Endothelial cell (in vitro differentiated cells): ENCODE measurements at regions not wholly inside any gene's neighbourhood (a gene's known extent, or its start where the extent isn't known, plus 50 kb on each side); places are given as distances from the start of the nearest gene placed in this dataset.

Experiments
- DNase-seq: peaks from one replicate; pipeline ENCODE4 v3.0.0; 2021; ENCODE audit warnings: low spot score
- H3K27ac Mint-ChIP-seq: one replicate; pipeline ENCODE4 v1.8.0; 2021; ENCODE audit warnings: mixed read lengths, inconsistent platforms; ENCODE audit not compliant: unreplicated experiment
- H3K27me3 Mint-ChIP-seq: one replicate; pipeline ENCODE4 v1.8.0; 2021; ENCODE audit warnings: mild to moderate bottlenecking, moderate library complexity, mixed read lengths, inconsistent platforms; ENCODE audit not compliant: unreplicated experiment
- H3K36me3 Mint-ChIP-seq: one replicate; pipeline ENCODE4 v1.8.0; 2021; ENCODE audit warnings: mild to moderate bottlenecking, low read depth, mixed read lengths, inconsistent platforms; ENCODE audit not compliant: unreplicated experiment
- H3K4me1 Mint-ChIP-seq: one replicate; pipeline ENCODE4 v1.8.0; 2021; ENCODE audit warnings: mild to moderate bottlenecking, mixed read lengths, inconsistent platforms; ENCODE audit not compliant: unreplicated experiment
- H3K4me3 Mint-ChIP-seq: one replicate; pipeline ENCODE4 v1.8.0; 2021; ENCODE audit warnings: mild to moderate bottlenecking, mixed read lengths, inconsistent platforms; ENCODE audit not compliant: unreplicated experiment
- H3K9me3 Mint-ChIP-seq: one replicate; pipeline ENCODE4 v1.8.0; 2021; ENCODE audit warnings: mixed read lengths, inconsistent platforms; ENCODE audit not compliant: unreplicated experiment
- CTCF ChIP-seq: fragments of 200-600 bp; sonication (generic); IDR thresholded peaks from one replicate; pipeline ENCODE4 v1.5.0; 2021; ENCODE audit warnings: antibody characterized with exemption; ENCODE audit not compliant: unreplicated experiment

- no peaks in the 10 kb centered on the region for H3K9me3 Mint-ChIP-seq
- TF ChIP-seq CTCF, result no peak
- peaks cover 3% of the 10 kb centered on the region for H3K27me3 Mint-ChIP-seq
- no peak overlapping the region for H3K27ac Mint-ChIP-seq
- H3K36me3 Mint-ChIP-seq, result no peaks in the 10 kb centered on the region
- H3K4me3 Mint-ChIP-seq, result no peak overlapping the region
- DNase-seq, result no peak
- H3K4me1 Mint-ChIP-seq, result no peaks in the 10 kb centered on the region
Measured at GRCh38 chr3:61414456-61414855, 146.9 kb upstream of the PTPRG start.

GRCh38 chr3:61415201-61415600, 146.2 kb upstream of the PTPRG start:
- TF ChIP-seq CTCF, result no peak
- Mint-ChIP-seq H3K27me3 (peaks cover 3% of the 10 kb centered on the region), H3K27ac (no peak overlapping the region), H3K4me3 (no peak overlapping the region), H3K4me1 (no peaks in the 10 kb centered on the region), H3K36me3 (no peaks in the 10 kb centered on the region), H3K9me3 (no peaks in the 10 kb centered on the region)
- no peak for DNase-seq

- Mint-ChIP-seq H3K4me1 (no peaks in the 10 kb centered on the region), H3K36me3 (no peaks in the 10 kb centered on the region), H3K4me3 (no peak overlapping the region), H3K9me3 (no peaks in the 10 kb centered on the region), H3K27me3 (peaks cover 1% of the 10 kb centered on the region), H3K27ac (no peak overlapping the region)
- DNase-seq, result no peak
- TF ChIP-seq CTCF, result no peak
Measured at GRCh38 chr3:61416618-61417017, 144.8 kb upstream of the PTPRG start.

DNA sequence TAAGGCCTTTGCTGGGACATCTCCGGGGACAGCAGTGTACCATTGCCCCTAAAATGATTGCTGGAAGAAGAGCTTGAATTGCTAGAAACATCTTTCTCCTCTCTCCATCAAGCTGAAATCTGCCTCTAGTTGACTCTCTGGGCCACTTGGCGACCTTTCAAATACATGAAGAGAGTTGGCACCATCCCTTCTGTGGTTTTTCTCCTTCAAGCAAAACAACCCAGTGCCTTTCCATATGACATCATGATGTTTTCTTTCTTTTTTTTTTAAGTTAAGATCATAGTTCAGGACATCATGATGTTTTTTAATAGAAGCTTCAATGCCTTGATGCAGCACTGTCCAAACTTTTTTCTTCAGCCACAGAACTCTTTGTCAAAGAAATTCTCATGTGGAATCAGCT, 144.0 kb upstream of the PTPRG start:
- Mint-ChIP-seq H3K36me3 (no peaks in the 10 kb centered on the region), H3K9me3 (no peaks in the 10 kb centered on the region), H3K27ac (no peak overlapping the region), H3K27me3 (no peaks in the 10 kb centered on the region), H3K4me3 (no peak overlapping the region), H3K4me1 (no peaks in the 10 kb centered on the region)
- no peak for DNase-seq
- no peak for TF ChIP-seq CTCF

DNA sequence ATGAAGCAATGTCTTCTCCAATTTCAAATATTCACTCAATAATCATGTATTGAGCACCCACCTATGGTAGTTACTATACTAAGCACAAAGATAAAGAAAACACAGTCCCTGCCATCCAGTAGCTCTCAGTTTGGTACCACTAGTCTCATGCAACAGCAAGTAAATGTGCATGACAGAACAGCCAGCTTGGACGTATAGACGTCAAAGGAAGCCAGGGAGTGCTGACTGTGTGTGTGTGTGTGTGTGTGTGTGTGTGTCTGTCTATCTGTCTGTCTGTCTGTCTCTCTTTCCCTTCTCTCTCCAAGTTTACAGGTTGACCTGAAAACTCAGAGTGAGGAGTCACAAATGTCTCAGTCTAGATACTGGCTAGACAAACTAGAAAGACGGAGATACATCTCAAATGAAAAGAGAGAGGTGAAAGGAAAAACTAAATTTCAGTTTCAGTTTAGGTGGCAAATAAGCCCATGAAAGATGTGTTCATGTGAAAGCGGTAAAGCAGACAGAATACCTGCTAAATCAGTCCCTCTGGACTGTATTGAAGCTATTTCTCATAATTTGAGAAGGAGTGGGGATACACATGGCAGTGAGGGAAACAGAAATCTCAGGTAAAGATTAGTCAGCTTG, 141.1 kb upstream of the PTPRG start:
- Mint-ChIP-seq H3K9me3 (no peaks in the 10 kb centered on the region), H3K27ac (no peak overlapping the region), H3K4me1 (no peaks in the 10 kb centered on the region), H3K36me3 (no peaks in the 10 kb centered on the region), H3K4me3 (no peak overlapping the region), H3K27me3 (no peaks in the 10 kb centered on the region)
- no peak for TF ChIP-seq CTCF
- no peak for DNase-seq
